K562 (cell line): ENCODE measurements at regions not wholly inside any gene's neighbourhood (a gene's known extent, or its start where the extent isn't known, plus 50 kb on each side); places are given as distances from the start of the nearest gene placed in this dataset.
"Not testable (repeated sequence)": the region's sequence is repeated elsewhere in the genome, so short reads cannot be mapped to it uniquely, and the experiment has no call there.

Experiments
- ATAC-seq: fragments of 200-7000 bp; cut with Tn5 transposase; 3 replicates; pipeline ENCODE4 v1.9.1; 2020; ENCODE audit warnings: moderate library complexity
- BruUV-seq: library from RNA; stranded (reverse); fragments of 400-500 nt; replicated peaks from 2 replicates; lab custom pipeline; 2021; lab: Mats Ljungman, UMichigan
- CTCF ChIA-PET: fragments of 300-600 bp; formaldehyde crosslinking; extraction: SDS; loops from one replicate; lab custom pipeline; 2021; ENCODE audit warnings: low intra/inter-chr PET ratio; lab: Yijun Ruan, JAX
- POLR2A ChIA-PET: fragments of 300-600, 350-650 bp; sonication (Branson Sonifier 250); formaldehyde crosslinking; extraction: SDS; loops from one replicate; lab custom pipeline; 2021; ENCODE audit warnings: antibody characterized with exemption, inconsistent platforms; lab: Yijun Ruan, JAX
- DNase-seq, 4 experiments: peaks; one replicate each; pipeline versions ENCODE4 v3.0.0 to v3.0.0-alpha.2; 2011 to 2018; ENCODE audit warnings: low spot score in 3 of 4, mixed read lengths in 3 of 4; ENCODE audit errors: extremely low read depth in 1 of 4
- FAIRE-seq: peaks from 2 replicates; lab custom pipeline; 2011; peaks lifted over from hg19 to GRCh38; lab: Jason Lieb, UNC
- H2AFZ ChIP-seq: 2 replicates; pipeline ENCODE4 v1.6.0; 2011; ENCODE audit warnings: low read depth, low read length, control low read depth, inconsistent platforms
- H3K27ac ChIP-seq: fragments of 200-600 bp; 3 replicates; pipeline ENCODE4 v1.8.0; 2011; ENCODE audit warnings: low read depth, mild to moderate bottlenecking, control low read depth, inconsistent platforms, low read length, moderate library complexity, mixed read lengths; ENCODE audit errors: extremely low read depth
- H3K27me3 ChIP-seq, 2 experiments: fragments of 300-600 bp in 1 of 2; 2 replicates in 1 of 2; 3 replicates in 1 of 2; pipeline versions ENCODE4 v1.6.0 to v1.8.0; 2011; ENCODE audit warnings: inconsistent platforms in 2 of 2, low read length in 2 of 2, mild to moderate bottlenecking in 1 of 2, mixed read lengths in 1 of 2, moderate library complexity in 1 of 2; ENCODE audit not compliant: control insufficient read depth in 2 of 2, insufficient read depth in 2 of 2
- H3K36me3 ChIP-seq: fragments of 300-600 bp; 3 replicates; pipeline ENCODE4 v1.8.0; 2011; ENCODE audit warnings: mild to moderate bottlenecking, low read length, inconsistent platforms; ENCODE audit not compliant: control insufficient read depth, insufficient read depth
- H3K4me1 ChIP-seq, 2 experiments: fragments of 200-600 bp in 1 of 2; replicated peaks in 1 of 2; 2 replicates in 1 of 2; 3 replicates in 1 of 2; pipeline versions ENCODE4 v1.5.1 to v1.8.0; 2011; ENCODE audit warnings: inconsistent platforms in 2 of 2, low read length in 2 of 2, mild to moderate bottlenecking in 1 of 2, mixed read lengths in 1 of 2, moderate library complexity in 1 of 2; ENCODE audit not compliant: control insufficient read depth in 2 of 2, insufficient read depth in 2 of 2
- H3K4me2 ChIP-seq: 2 replicates; pipeline ENCODE4 v1.6.1; 2011; ENCODE audit warnings: low read length, control low read depth, inconsistent platforms, mixed read lengths; ENCODE audit not compliant: insufficient read depth
- H3K4me3 ChIP-seq: fragments of 200-600 bp; sonication (generic), shearing (Covaris generic); 2 replicates; pipeline ENCODE4 v1.5.1; 2016; ENCODE audit warnings: control low read depth, inconsistent platforms
- H3K79me2 ChIP-seq: fragments of 200-600 bp; 3 replicates; pipeline ENCODE4 v1.8.0; 2011; ENCODE audit warnings: low read length, inconsistent platforms; ENCODE audit not compliant: control insufficient read depth, insufficient read depth
- H3K9ac ChIP-seq, 2 experiments: 2 replicates each; pipeline versions ENCODE4 v1.6.0 to v1.6.1; 2011; ENCODE audit warnings: low read depth in 2 of 2, low read length in 2 of 2, control low read depth in 1 of 2, inconsistent platforms in 1 of 2, mild to moderate bottlenecking in 1 of 2, mixed read lengths in 1 of 2; ENCODE audit not compliant: insufficient read depth in 1 of 2
- H3K9me1 ChIP-seq: one replicate; pipeline ENCODE4 v1.6.0; 2011; ENCODE audit warnings: inconsistent platforms, mild to moderate bottlenecking, low read length, moderate library complexity; ENCODE audit not compliant: control insufficient read depth, insufficient read depth
- H3K9me3 ChIP-seq: replicated peaks from 2 replicates; pipeline ENCODE4 v1.5.1; 2011; ENCODE audit warnings: low read depth, low read length, inconsistent platforms; ENCODE audit not compliant: control insufficient read depth, insufficient read depth
- H4K20me1 ChIP-seq: replicated peaks from 2 replicates; pipeline ENCODE4 v1.6.1; 2011; ENCODE audit warnings: low read length, inconsistent platforms, mixed read lengths; ENCODE audit not compliant: control insufficient read depth, insufficient read depth
- ZNF165 ChIP-seq: fragments of 250-450 bp; sonication (Bioruptor Pico); IDR thresholded peaks from 2 replicates; pipeline ENCODE4 v1.4.0; 2020; ENCODE audit warnings: borderline replicate concordance
- WGBS: fragments of 100-300 bp; shearing (Covaris generic); methylation state at CpG from one replicate; pipeline ENCODE4 v1.1.6; 2016; ENCODE audit warnings: low coverage, mixed read lengths; ENCODE audit not compliant: insufficient coverage; ENCODE audit errors: missing lambda C conversion rate; 5-methylcytosine and 5-hydroxymethylcytosine counted together
- in situ Hi-C: fragments of 300-500 bp; cut with MboI; formaldehyde crosslinking; loops from 4 replicates; pipeline ENCODE4 v1.15.0; 2018; ENCODE audit warnings: inconsistent platforms, mixed read lengths
- intact Hi-C: fragments of 100-400 bp; cut with micrococcal nuclease; formaldehyde crosslinking; loops from 2 replicates; pipeline ENCODE4 v1.14.2; 2022
- TF ChIP-seq, protein P1 (sequence below): fragments of 450-650 bp; IDR thresholded peaks from 2 replicates; pipeline ENCODE4 v1.7.1; 2018; ENCODE audit warnings: mild to moderate bottlenecking, low read depth; ENCODE audit not compliant: partially characterized antibody
- TF ChIP-seq, protein P2 (sequence below): fragments of 250-450 bp; sonication (Bioruptor Pico); IDR thresholded peaks from 2 replicates; pipeline ENCODE4 v1.8.0; 2022; ENCODE audit warnings: moderate library complexity, mild to moderate bottlenecking, inconsistent platforms

DNA sequence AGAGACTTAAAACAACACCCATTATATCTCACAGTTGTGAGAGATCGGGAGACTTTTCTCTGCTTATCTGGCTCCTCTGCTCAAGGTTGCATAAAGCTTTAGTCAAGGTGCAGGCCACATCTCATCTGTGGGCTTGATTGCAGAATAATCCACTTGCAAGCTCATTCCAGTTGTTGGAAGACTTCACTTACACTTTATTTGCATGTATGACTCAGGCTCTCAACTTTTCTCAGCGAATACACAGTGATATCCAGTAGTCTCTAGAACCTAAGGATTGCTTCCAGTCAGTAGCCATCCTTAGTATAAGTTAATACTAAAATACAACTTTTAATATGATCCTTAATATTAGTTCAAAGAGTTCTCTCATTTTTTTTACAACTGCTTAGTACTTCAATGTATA, 435.5 kb upstream of the NRG3 start (continued):
- TF ChIP-seq, protein P1, sequence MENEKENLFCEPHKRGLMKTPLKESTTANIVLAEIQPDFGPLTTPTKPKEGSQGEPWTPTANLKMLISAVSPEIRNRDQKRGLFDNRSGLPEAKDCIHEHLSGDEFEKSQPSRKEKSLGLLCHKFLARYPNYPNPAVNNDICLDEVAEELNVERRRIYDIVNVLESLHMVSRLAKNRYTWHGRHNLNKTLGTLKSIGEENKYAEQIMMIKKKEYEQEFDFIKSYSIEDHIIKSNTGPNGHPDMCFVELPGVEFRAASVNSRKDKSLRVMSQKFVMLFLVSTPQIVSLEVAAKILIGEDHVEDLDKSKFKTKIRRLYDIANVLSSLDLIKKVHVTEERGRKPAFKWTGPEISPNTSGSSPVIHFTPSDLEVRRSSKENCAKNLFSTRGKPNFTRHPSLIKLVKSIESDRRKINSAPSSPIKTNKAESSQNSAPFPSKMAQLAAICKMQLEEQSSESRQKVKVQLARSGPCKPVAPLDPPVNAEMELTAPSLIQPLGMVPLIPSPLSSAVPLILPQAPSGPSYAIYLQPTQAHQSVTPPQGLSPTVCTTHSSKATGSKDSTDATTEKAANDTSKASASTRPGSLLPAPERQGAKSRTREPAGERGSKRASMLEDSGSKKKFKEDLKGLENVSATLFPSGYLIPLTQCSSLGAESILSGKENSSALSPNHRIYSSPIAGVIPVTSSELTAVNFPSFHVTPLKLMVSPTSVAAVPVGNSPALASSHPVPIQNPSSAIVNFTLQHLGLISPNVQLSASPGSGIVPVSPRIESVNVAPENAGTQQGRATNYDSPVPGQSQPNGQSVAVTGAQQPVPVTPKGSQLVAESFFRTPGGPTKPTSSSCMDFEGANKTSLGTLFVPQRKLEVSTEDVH: no peak
- TF ChIP-seq ZNF165 (CRISPR knock-in tag): no peak
- TF ChIP-seq, protein P2, sequence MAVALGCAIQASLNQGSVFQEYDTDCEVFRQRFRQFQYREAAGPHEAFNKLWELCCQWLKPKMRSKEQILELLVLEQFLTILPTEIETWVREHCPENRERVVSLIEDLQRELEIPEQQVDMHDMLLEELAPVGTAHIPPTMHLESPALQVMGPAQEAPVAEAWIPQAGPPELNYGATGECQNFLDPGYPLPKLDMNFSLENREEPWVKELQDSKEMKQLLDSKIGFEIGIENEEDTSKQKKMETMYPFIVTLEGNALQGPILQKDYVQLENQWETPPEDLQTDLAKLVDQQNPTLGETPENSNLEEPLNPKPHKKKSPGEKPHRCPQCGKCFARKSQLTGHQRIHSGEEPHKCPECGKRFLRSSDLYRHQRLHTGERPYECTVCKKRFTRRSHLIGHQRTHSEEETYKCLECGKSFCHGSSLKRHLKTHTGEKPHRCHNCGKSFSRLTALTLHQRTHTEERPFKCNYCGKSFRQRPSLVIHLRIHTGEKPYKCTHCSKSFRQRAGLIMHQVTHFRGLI (CRISPR knock-in tag): no peak

GRCh38 chr10:81441624-81442023, 433.4 kb upstream of the NRG3 start:
- FAIRE-seq, H3K27ac ChIP-seq, in situ Hi-C loops, H3K4me3 ChIP-seq, CTCF ChIA-PET, H3K9ac ChIP-seq, POLR2A ChIA-PET, H3K9me3 ChIP-seq, H3K36me3 ChIP-seq, BruUV-seq, intact Hi-C loops, H2AFZ ChIP-seq, H3K4me2 ChIP-seq, H3K27me3 ChIP-seq, DNase-seq, H3K9me1 ChIP-seq, ATAC-seq, H3K79me2 ChIP-seq, H4K20me1 ChIP-seq, H3K4me1 ChIP-seq: not testable (repeated sequence)
- 7% methylated on average over 21 of the region's 21 CpGs for WGBS
